Stomach (tissue), 8 donors: ENCODE measurements at regions not wholly inside any gene's neighbourhood (a gene's known extent, or its start where the extent isn't known, plus 50 kb on each side); places are given as distances from the start of the nearest gene placed in this dataset.

Experiments
- DNase-seq, 2 donors: peaks; one replicate each; pipeline versions ENCODE4 v3.0.0 to v3.0.0-alpha.2; 2013 to 2019
- H3K27ac ChIP-seq, 5 donors: fragments of 200-600 bp in 4 of 5; sonication (generic) in 4 of 5; one replicate each; pipeline ENCODE4 v1.5.1; 2013 to 2019; ENCODE audit warnings: mild to moderate bottlenecking in 1 of 5, moderate library complexity in 1 of 5
- H3K27me3 ChIP-seq, 3 donors: fragments of 200-600 bp; sonication (generic); one replicate each; pipeline ENCODE4 v1.5.1; 2017 to 2019; ENCODE audit warnings: mixed run types in 1 of 3
- H3K36me3 ChIP-seq, 4 donors: fragments of 200-600 bp; sonication (generic); 1 replicate in 3 of 4; 2 replicates in 1 of 4; pipeline ENCODE4 v1.5.1; 2016 to 2019
- H3K4me1 ChIP-seq, 4 donors: fragments of 200-600 bp; sonication (generic); one replicate each; pipeline ENCODE4 v1.5.1; 2016 to 2019
- H3K4me3 ChIP-seq, 4 donors: fragments of 200-600 bp; sonication (generic) in 3 of 4; one replicate each; pipeline ENCODE4 v1.5.1; 2016 to 2019; ENCODE audit warnings: mild to moderate bottlenecking in 1 of 4
- H3K9me3 ChIP-seq, 4 donors: fragments of 200-600 bp; sonication (generic); one replicate each; pipeline ENCODE4 v1.5.1; 2016 to 2019
- EP300 ChIP-seq: sonication (generic); formaldehyde crosslinking; IDR thresholded peaks from one replicate; pipeline ENCODE4 v1.6.1; 2017; ENCODE audit warnings: antibody characterized with exemption
- POLR2A ChIP-seq, 4 donors: fragments of 450-650 bp; IDR thresholded peaks; one replicate each; pipeline ENCODE4 v1.6.1; 2016; ENCODE audit warnings: antibody characterized with exemption in 4 of 4, control low read depth in 2 of 4, mild to moderate bottlenecking in 1 of 4, moderate library complexity in 1 of 4
- POLR2AphosphoS5 ChIP-seq, 3 donors: sonication (generic); formaldehyde crosslinking; IDR thresholded peaks; one replicate each; pipeline ENCODE4 v1.6.1; 2016; ENCODE audit warnings: antibody characterized with exemption in 3 of 3
- WGBS, 5 donors: extraction: QIAGEN DNeasy Blood & Tissue Kit in 3 of 5; methylation state at CpG; one replicate each; pipeline versions ENCODE4 v1.1.5 to v1.1.7; 2013 to 2018; 5-methylcytosine and 5-hydroxymethylcytosine counted together
- intact Hi-C: fragments of 100-400 bp; cut with DNase I; formaldehyde crosslinking; loops from one replicate; pipeline ENCODE4 v1.15.1; 2023; ENCODE audit warnings: low total_unique reads
- TF ChIP-seq, protein P1 (sequence below), 7 experiments: fragments of 450-650 bp in 4 of 7; fragments of 200-600 bp in 3 of 7; sonication (generic) in 3 of 7; IDR thresholded peaks; one replicate each; pipeline ENCODE4 v1.5.1; 2016 to 2019; ENCODE audit warnings: antibody characterized with exemption in 7 of 7, control low read depth in 2 of 7, mild to moderate bottlenecking in 1 of 7
- donor health status: healthy with polysubstance abuse.
- donor health status: Bipolar disorder and iron deficiency.
- donor health status: healthy.

- TF ChIP-seq POLR2AphosphoS5 (IDR thresholded peaks at IDR 0.05) (no peak), POLR2A (IDR thresholded peaks at IDR 0.05) (no peak), EP300 (no peak)
- TF ChIP-seq, protein P1, sequence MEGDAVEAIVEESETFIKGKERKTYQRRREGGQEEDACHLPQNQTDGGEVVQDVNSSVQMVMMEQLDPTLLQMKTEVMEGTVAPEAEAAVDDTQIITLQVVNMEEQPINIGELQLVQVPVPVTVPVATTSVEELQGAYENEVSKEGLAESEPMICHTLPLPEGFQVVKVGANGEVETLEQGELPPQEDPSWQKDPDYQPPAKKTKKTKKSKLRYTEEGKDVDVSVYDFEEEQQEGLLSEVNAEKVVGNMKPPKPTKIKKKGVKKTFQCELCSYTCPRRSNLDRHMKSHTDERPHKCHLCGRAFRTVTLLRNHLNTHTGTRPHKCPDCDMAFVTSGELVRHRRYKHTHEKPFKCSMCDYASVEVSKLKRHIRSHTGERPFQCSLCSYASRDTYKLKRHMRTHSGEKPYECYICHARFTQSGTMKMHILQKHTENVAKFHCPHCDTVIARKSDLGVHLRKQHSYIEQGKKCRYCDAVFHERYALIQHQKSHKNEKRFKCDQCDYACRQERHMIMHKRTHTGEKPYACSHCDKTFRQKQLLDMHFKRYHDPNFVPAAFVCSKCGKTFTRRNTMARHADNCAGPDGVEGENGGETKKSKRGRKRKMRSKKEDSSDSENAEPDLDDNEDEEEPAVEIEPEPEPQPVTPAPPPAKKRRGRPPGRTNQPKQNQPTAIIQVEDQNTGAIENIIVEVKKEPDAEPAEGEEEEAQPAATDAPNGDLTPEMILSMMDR (IDR thresholded peaks at IDR 0.05), result no peak
- Histone ChIP-seq H3K27me3 (no peaks in the 10 kb centered on the region), H3K4me1 (peaks cover 0 to 16% (median 5%) of the 10 kb centered on the region in 4 donors), H3K9me3 (no peaks in the 10 kb centered on the region), H3K27ac (no peak overlapping the region), H3K36me3 (no peaks in the 10 kb centered on the region), H3K4me3 (no peak overlapping the region)
- WGBS, 5 donors, result 26 to 42% (median 34%) methylated on average over 2 of the region's 2 CpGs
- peak in 1 of 2 donors; percentile 21 for DNase-seq
- intact Hi-C loops, result no loop called here
Measured at GRCh38 chr9:105044518-105044917, 116.6 kb upstream of the ABCA1 start.

DNA sequence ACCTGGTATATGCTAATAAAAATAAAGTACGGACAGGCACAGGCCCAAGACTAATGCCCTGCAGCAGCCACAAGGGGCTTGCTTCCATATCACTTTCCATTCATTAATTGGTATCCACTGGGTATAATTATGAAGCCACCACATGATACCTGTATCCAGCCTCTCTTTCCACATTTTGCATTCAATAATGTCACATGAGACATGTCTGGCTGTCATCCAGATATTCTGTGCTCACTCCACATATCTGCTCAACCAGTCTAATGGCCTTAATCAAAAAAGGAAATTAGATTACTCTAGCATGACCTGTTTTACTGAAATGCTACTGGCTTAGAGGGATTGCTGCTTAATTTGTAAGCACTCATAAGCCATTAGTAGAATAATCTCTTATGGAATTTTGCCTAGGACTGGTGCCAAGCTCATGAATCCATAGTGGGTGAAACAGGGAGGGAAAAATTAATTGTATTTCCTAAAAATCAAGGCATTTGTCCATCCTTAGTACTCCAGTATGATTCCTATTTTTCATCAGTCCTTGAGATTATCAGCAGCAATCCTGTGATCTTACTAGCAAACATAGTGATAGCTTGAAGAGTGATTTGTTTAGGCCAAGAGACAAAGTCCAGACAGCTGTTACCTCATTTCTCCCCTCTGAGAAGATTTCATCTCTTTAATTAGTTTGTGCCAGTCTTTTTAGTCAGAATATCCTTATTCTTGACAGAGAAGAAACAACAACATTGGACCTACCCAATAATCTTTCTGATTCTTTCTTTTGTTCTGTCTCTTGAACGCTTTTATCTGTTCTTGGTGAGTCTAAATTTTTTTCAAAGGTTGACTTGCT is 119.2 kb upstream of the ABCA1 start:
- Histone ChIP-seq H3K36me3 (no peaks in the 10 kb centered on the region), H3K9me3 (no peaks in the 10 kb centered on the region), H3K4me1 (peaks cover 0 to 16% (median 5%) of the 10 kb centered on the region in 4 donors), H3K4me3 (no peak overlapping the region), H3K27me3 (no peaks in the 10 kb centered on the region), H3K27ac (peak overlapping the region in 1 of 5 donors; percentile 4)
- 71 to 85% (median 76%) methylated on average over 2 of the region's 2 CpGs for WGBS, 5 donors
- intact Hi-C loops, result no loop called here
- DNase-seq, result peak in 1 of 2 donors; percentile 49
- peak in 1 of 3 donors; percentile 30 for TF ChIP-seq POLR2AphosphoS5 (IDR thresholded peaks at IDR 0.05)
- no peak for TF ChIP-seq POLR2A (IDR thresholded peaks at IDR 0.05)

GRCh38 chr9:105047742-105048041 is 119.7 kb upstream of the ABCA1 start:
- TF ChIP-seq EP300, result no peak
- TF ChIP-seq POLR2A (IDR thresholded peaks at IDR 0.05), result no peak
- TF ChIP-seq POLR2AphosphoS5 (IDR thresholded peaks at IDR 0.05), result no peak
- TF ChIP-seq, protein P1 (IDR thresholded peaks at IDR 0.05), result no peak
- peaks cover 0 to 18% (median 5%) of the 10 kb centered on the region in 4 donors for H3K4me1 ChIP-seq
- intact Hi-C loops, result no loop called here
- H3K4me3 ChIP-seq, result no peak overlapping the region
- H3K36me3 ChIP-seq, result no peaks in the 10 kb centered on the region
- H3K27ac ChIP-seq, result no peak overlapping the region
- H3K27me3 ChIP-seq, result no peaks in the 10 kb centered on the region
- H3K9me3 ChIP-seq, result no peaks in the 10 kb centered on the region
- WGBS, 5 donors, result 64 to 89% (median 74%) methylated on average over 2 of the region's 2 CpGs
- DNase-seq, result no peak

DNA sequence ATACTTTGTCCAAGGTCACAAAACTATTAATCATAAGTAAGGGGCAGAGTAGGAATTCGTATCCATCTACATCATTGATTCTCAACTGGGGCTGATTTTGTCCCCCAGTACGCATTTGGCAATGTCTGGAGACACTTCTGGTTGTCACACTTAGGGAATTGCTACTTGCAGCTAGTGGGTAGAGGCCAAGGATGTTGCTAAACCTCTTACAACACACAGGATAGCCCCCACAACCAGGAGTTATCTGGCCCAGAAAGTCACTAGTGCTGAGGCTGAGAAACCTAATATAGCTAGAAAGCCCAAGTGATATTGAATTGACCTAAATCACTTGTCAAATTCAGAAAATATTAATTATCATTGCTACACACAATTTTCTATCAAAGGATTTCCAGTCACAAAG is 120.4 kb upstream of the ABCA1 start:
- no peaks in the 10 kb centered on the region for H3K36me3 ChIP-seq
- no peak overlapping the region for H3K27ac ChIP-seq
- H3K9me3 ChIP-seq, result no peaks in the 10 kb centered on the region
- no peaks in the 10 kb centered on the region for H3K27me3 ChIP-seq
- no peak for DNase-seq
- TF ChIP-seq, protein P1 (IDR thresholded peaks at IDR 0.05), result no peak
- TF ChIP-seq POLR2A (IDR thresholded peaks at IDR 0.05), result no peak
- TF ChIP-seq POLR2AphosphoS5 (IDR thresholded peaks at IDR 0.05), result no peak
- TF ChIP-seq EP300, result no peak
- H3K4me3 ChIP-seq, result no peak overlapping the region
- H3K4me1 ChIP-seq, result peaks cover 0 to 22% (median 5%) of the 10 kb centered on the region in 4 donors
- 38 to 87% (median 51%) methylated on average over 2 of the region's 2 CpGs for WGBS, 5 donors
- intact Hi-C loops, result no loop called here

DNA sequence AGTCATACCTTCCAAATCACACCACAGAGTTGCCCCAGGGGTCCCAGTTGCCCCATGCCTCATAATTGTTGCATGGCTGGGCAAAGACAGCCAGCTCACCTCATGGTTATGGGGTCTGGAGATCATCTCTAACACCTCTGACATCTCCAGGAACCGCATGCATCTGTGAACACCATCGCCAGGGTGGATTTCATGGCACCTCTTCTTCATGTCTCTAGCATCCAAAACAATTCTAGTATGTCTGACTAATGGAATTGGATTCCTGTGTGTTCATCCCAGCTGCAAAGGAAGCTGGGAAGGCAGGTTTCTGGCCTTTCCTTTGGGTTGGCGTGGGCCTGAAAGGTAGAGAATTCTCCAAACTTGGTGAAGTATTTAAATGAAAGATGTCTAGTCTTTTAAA is 122.3 kb upstream of the ABCA1 start:
- H3K4me1 ChIP-seq, result peaks cover 0 to 34% (median 10%) of the 10 kb centered on the region in 4 donors
- H3K4me3 ChIP-seq, result no peak overlapping the region
- intact Hi-C loops, result no loop called here
- no peaks in the 10 kb centered on the region for H3K9me3 ChIP-seq
- no peak for TF ChIP-seq POLR2A (IDR thresholded peaks at IDR 0.05)
- TF ChIP-seq, protein P1 (IDR thresholded peaks at IDR 0.05), result no peak
- no peak overlapping the region for H3K27ac ChIP-seq
- DNase-seq, result no peak
- H3K36me3 ChIP-seq, result no peaks in the 10 kb centered on the region
- H3K27me3 ChIP-seq, result no peaks in the 10 kb centered on the region
- 62 to 81% (median 67%) methylated on average over 3 of the region's 3 CpGs for WGBS, 5 donors
